AML-193 (cell line): ENCODE measurements at regions not wholly inside any gene's neighbourhood (a gene's known extent, or its start where the extent isn't known, plus 50 kb on each side); places are given as distances from the start of the nearest gene placed in this dataset.

Experiments
- DNase-seq, 2 experiments: peaks; one replicate each; lab custom pipeline; 2025; lab: John Stamatoyannopoulos, UW

GRCh38 chr11:92384358-92384757, 159.7 kb downstream of the FAT3 start:
- DNase-seq: no peak

- DNase-seq: no peak
These were observed 160.2 kb downstream of the FAT3 start for GRCh38 chr11:92384802-92385201.

GRCh38 chr11:92386577-92386976, 162.0 kb downstream of the FAT3 start:
- DNase-seq: no peak

GRCh38 chr11:92387859-92388258, 163.2 kb downstream of the FAT3 start:
- DNase-seq: no peak

DNA sequence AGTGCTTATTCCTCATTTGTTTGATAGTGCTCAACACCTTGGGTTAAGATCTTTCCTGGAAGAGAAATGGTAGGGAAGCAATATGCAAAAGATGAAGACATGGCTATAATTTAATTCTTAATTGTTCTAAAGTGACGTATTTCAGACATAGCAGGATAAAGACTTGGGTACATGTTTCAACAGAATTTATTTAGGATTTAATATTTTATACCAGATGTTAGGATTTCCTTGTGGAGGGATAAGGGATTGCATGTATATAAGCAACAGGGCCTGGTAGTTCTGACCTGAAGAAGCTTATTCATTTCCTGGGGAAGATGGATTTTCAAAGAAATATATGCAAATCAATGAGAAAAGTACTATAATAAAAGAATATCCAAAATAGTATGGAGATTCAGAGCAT, 163.8 kb downstream of the FAT3 start:
- DNase-seq: no peak

GRCh38 chr11:92390783-92391182, 166.2 kb downstream of the FAT3 start:
- no peak for DNase-seq

DNA sequence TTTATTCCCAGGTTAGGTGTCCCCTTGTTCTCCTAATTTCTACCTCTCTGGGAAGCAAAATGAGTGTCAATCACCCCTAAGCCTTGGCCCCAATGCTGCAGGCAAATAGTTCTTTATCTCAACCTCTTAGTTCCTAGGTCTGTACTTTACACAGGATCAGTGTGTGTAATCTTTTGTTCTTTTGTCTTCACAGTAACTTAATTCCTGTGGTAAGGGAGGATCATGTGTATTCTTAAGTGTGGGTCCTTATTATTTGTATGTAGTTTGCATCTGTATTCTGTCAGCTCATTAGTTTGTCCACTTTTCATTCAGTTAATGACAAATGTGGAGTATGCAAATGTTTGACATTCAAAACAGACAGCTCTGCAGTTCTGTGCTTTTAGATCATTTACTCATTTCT, 166.7 kb downstream of the FAT3 start:
- no peak for DNase-seq

- DNase-seq: no peak
These were observed 167.2 kb downstream of the FAT3 start for GRCh38 chr11:92391808-92392207.

- DNase-seq: no peak
These were observed 168.6 kb downstream of the FAT3 start for GRCh38 chr11:92393218-92393617.

GRCh38 chr11:92396133-92396532, 171.5 kb downstream of the FAT3 start:
- DNase-seq: no peak

DNA sequence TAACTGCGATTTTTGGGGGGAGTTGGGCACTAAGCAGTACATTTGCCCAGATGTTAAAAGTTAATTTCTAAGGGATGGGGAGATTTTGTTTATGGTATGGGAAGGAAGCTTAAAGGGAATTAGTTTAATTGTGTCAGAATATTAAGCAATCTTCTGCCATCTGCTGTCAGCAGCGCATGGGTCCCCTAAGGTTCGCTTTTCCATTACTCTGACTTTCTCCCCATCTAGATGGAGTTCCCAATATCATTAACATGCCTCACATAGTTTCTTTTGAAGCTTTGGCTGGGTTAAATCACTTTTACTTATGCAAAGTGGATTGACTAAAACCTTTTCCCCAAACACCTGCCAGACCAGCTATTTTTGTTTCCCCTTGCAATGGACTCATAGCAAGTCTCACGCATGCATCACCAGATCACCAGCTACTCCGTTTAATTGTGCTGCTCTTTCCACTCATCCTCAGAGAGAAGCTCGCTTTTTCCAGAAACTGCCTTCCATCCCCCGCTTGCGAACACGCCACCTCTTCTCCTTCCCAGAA, 172.7 kb downstream of the FAT3 start:
- no peak for DNase-seq

- no peak for DNase-seq
These were observed 175.1 kb downstream of the FAT3 start for GRCh38 chr11:92399705-92400104.

GRCh38 chr11:92401520-92401919, 176.9 kb downstream of the FAT3 start:
- no peak for DNase-seq

GRCh38 chr11:92406472-92406871, 181.9 kb downstream of the FAT3 start:
- DNase-seq: no peak

- DNase-seq: no peak
These were observed 184.7 kb downstream of the FAT3 start for GRCh38 chr11:92409355-92409754.

GRCh38 chr11:92409956-92410355, 185.3 kb downstream of the FAT3 start:
- DNase-seq: no peak

GRCh38 chr11:92410526-92410925, 185.9 kb downstream of the FAT3 start:
- DNase-seq: no peak

DNA sequence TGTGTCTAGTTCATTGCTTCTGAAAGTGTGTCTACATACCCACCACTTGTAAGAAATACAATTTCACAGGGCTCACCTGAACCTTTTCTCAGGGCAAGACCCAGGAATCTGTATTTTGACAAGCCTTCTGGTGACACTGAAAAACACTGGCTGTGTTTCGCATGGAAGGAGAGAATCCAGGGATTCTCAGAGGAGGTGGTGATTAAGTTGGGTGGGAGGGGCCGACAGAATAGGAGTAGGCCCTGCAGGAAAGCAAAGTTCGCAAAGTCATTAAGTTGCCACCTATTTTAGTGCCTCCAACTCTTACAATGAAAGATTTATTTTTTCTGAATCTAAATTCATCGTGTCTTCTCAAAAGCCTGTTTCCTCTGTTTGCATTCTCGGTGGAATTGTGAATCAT, 186.8 kb downstream of the FAT3 start:
- no peak for DNase-seq

DNA sequence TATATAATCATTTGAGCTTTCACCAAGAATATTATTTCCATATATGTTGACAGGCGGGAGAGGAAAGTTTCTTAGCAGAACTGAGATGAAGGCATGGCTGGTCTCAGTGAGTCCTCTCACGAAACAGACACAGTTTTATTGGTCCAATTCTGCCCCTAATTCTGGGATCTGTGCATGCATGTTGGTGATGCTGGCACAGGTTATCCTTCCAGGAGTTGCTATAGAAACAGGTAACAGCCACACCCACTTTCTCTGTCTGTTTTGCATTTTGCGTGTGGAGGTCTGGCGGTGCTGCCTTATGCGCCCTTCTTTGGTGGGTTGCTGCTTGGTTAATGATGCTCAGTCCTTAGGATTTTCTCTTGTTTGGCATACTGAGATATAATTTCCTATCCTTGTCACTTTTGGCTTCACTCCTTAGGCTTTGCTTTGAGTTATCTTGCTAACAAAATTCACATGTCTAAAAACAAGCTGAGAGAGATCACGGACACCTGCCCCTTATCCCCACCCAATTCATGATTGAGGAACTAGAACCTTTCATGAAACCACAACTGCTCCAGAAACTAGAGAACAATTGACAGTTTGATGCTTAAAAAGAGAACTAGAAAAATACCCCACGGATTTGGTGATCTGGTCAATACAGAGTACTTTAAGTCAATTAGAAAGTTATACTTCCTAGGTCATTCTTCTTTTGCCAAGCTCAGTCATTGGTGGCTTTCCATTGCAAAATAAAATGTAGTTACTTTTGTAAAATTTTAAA, 189.3 kb downstream of the FAT3 start:
- no peak for DNase-seq

DNA sequence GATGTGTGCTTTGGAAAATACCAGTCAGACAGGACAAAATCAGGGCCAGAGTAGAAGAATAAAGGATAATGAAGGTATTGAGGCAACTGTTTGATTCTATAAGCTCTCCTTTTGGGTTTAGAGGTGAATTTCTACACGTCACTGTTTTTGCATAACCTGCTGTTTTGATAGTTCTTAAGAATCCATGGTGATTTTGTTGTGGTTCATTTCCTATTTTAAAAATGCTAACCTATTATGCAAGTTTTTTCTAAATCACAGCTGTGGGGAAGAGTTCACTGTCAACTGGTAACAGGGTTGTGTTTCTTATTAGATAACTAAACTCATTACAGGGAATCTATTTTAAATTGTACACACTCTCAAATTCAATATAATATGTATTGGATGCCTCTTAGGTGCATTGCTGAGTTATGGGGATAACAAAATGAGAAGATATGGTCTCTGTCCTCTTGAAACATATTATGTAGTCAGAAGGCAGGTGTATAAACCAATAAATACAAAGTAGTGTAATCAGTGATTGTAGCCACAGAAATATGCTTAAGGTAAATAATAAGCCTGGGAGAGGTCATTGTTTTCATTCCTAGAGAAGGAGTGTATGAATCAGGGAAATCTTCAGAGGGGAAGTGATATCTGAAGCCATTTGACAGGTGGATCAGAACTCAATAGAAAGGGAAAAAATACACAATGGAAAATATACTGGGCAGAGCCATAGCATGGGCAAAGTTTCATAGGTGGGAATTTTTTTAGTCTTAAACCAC, 192.5 kb downstream of the FAT3 start:
- no peak for DNase-seq

GRCh38 chr11:92423115-92424034, 198.8 kb downstream of the FAT3 start:
- DNase-seq: no peak

- DNase-seq: no peak
These were observed 199.7 kb downstream of the FAT3 start for GRCh38 chr11:92424281-92424680.
